K562 (cell line): ENCODE measurements at regions not wholly inside any gene's neighbourhood (a gene's known extent, or its start where the extent isn't known, plus 50 kb on each side); places are given as distances from the start of the nearest gene placed in this dataset.
A peak's percentile ranks its signal among the peaks of the same experiment; 100 is the strongest.

ENCODE experiments used
- ATAC-seq: fragments of 200-7000 bp; cut with Tn5 transposase; 3 replicates; pipeline ENCODE4 v1.9.1; 2020; ENCODE audit warnings: moderate library complexity
- BruUV-seq: library from RNA; stranded (reverse); fragments of 400-500 nt; replicated peaks from 2 replicates; lab custom pipeline; 2021; lab: Mats Ljungman, UMichigan
- CTCF ChIA-PET: fragments of 300-600 bp; formaldehyde crosslinking; extraction: SDS; loops from one replicate; lab custom pipeline; 2021; ENCODE audit warnings: low intra/inter-chr PET ratio; lab: Yijun Ruan, JAX
- POLR2A ChIA-PET: fragments of 300-600, 350-650 bp; sonication (Branson Sonifier 250); formaldehyde crosslinking; extraction: SDS; loops from one replicate; lab custom pipeline; 2021; ENCODE audit warnings: antibody characterized with exemption, inconsistent platforms; lab: Yijun Ruan, JAX
- DNase-seq, 4 experiments: peaks; one replicate each; pipeline versions ENCODE4 v3.0.0 to v3.0.0-alpha.2; 2011 to 2018; ENCODE audit warnings: low spot score in 3 of 4, mixed read lengths in 3 of 4; ENCODE audit errors: extremely low read depth in 1 of 4
- FAIRE-seq: peaks from 2 replicates; lab custom pipeline; 2011; peaks lifted over from hg19 to GRCh38; lab: Jason Lieb, UNC
- H2AFZ ChIP-seq: 2 replicates; pipeline ENCODE4 v1.6.0; 2011; ENCODE audit warnings: low read depth, low read length, control low read depth, inconsistent platforms
- H3K27ac ChIP-seq: fragments of 200-600 bp; 3 replicates; pipeline ENCODE4 v1.8.0; 2011; ENCODE audit warnings: low read depth, mild to moderate bottlenecking, control low read depth, inconsistent platforms, low read length, moderate library complexity, mixed read lengths; ENCODE audit errors: extremely low read depth
- H3K27me3 ChIP-seq, 2 experiments: fragments of 300-600 bp in 1 of 2; 2 replicates in 1 of 2; 3 replicates in 1 of 2; pipeline versions ENCODE4 v1.6.0 to v1.8.0; 2011; ENCODE audit warnings: inconsistent platforms in 2 of 2, low read length in 2 of 2, mild to moderate bottlenecking in 1 of 2, mixed read lengths in 1 of 2, moderate library complexity in 1 of 2; ENCODE audit not compliant: control insufficient read depth in 2 of 2, insufficient read depth in 2 of 2
- H3K36me3 ChIP-seq: fragments of 300-600 bp; 3 replicates; pipeline ENCODE4 v1.8.0; 2011; ENCODE audit warnings: mild to moderate bottlenecking, low read length, inconsistent platforms; ENCODE audit not compliant: control insufficient read depth, insufficient read depth
- H3K4me1 ChIP-seq, 2 experiments: fragments of 200-600 bp in 1 of 2; replicated peaks in 1 of 2; 2 replicates in 1 of 2; 3 replicates in 1 of 2; pipeline versions ENCODE4 v1.5.1 to v1.8.0; 2011; ENCODE audit warnings: inconsistent platforms in 2 of 2, low read length in 2 of 2, mild to moderate bottlenecking in 1 of 2, mixed read lengths in 1 of 2, moderate library complexity in 1 of 2; ENCODE audit not compliant: control insufficient read depth in 2 of 2, insufficient read depth in 2 of 2
- H3K4me2 ChIP-seq: 2 replicates; pipeline ENCODE4 v1.6.1; 2011; ENCODE audit warnings: low read length, control low read depth, inconsistent platforms, mixed read lengths; ENCODE audit not compliant: insufficient read depth
- H3K4me3 ChIP-seq: fragments of 200-600 bp; sonication (generic), shearing (Covaris generic); 2 replicates; pipeline ENCODE4 v1.5.1; 2016; ENCODE audit warnings: control low read depth, inconsistent platforms
- H3K79me2 ChIP-seq: fragments of 200-600 bp; 3 replicates; pipeline ENCODE4 v1.8.0; 2011; ENCODE audit warnings: low read length, inconsistent platforms; ENCODE audit not compliant: control insufficient read depth, insufficient read depth
- H3K9ac ChIP-seq, 2 experiments: 2 replicates each; pipeline versions ENCODE4 v1.6.0 to v1.6.1; 2011; ENCODE audit warnings: low read depth in 2 of 2, low read length in 2 of 2, control low read depth in 1 of 2, inconsistent platforms in 1 of 2, mild to moderate bottlenecking in 1 of 2, mixed read lengths in 1 of 2; ENCODE audit not compliant: insufficient read depth in 1 of 2
- H3K9me1 ChIP-seq: one replicate; pipeline ENCODE4 v1.6.0; 2011; ENCODE audit warnings: inconsistent platforms, mild to moderate bottlenecking, low read length, moderate library complexity; ENCODE audit not compliant: control insufficient read depth, insufficient read depth
- H3K9me3 ChIP-seq: replicated peaks from 2 replicates; pipeline ENCODE4 v1.5.1; 2011; ENCODE audit warnings: low read depth, low read length, inconsistent platforms; ENCODE audit not compliant: control insufficient read depth, insufficient read depth
- H4K20me1 ChIP-seq: replicated peaks from 2 replicates; pipeline ENCODE4 v1.6.1; 2011; ENCODE audit warnings: low read length, inconsistent platforms, mixed read lengths; ENCODE audit not compliant: control insufficient read depth, insufficient read depth
- HDGF ChIP-seq: fragments of 450-650 bp; IDR thresholded peaks from 2 replicates; pipeline ENCODE4 v1.6.1; 2016
- NR2F6 ChIP-seq: fragments of 450-650 bp; formaldehyde crosslinking; IDR thresholded peaks from 2 replicates; pipeline ENCODE4 v1.4.0; 2020; ENCODE audit warnings: mild to moderate bottlenecking
- RAD21 ChIP-seq, 2 experiments: fragments of 250-450 bp in 1 of 2; fragments of 450-650 bp in 1 of 2; sonication (Bioruptor Pico) in 1 of 2; formaldehyde crosslinking in 1 of 2; IDR thresholded peaks in 1 of 2; conservative IDR thresholded peaks in 1 of 2; 2 replicates each; pipeline versions ENCODE4 v1.4.0 to v1.8.0; 2020 to 2022; ENCODE audit warnings: mild to moderate bottlenecking in 2 of 2, moderate library complexity in 1 of 2
- SMC3 ChIP-seq: conservative IDR thresholded peaks from 2 replicates; pipeline ENCODE4 v1.6.1; 2011; ENCODE audit warnings: low read depth, low read length, improper control_type of control experiment; ENCODE audit not compliant: insufficient read depth
- WGBS: fragments of 100-300 bp; shearing (Covaris generic); methylation state at CpG from one replicate; pipeline ENCODE4 v1.1.6; 2016; ENCODE audit warnings: low coverage, mixed read lengths; ENCODE audit not compliant: insufficient coverage; ENCODE audit errors: missing lambda C conversion rate; 5-methylcytosine and 5-hydroxymethylcytosine counted together
- in situ Hi-C: fragments of 300-500 bp; cut with MboI; formaldehyde crosslinking; loops from 4 replicates; pipeline ENCODE4 v1.15.0; 2018; ENCODE audit warnings: inconsistent platforms, mixed read lengths
- intact Hi-C: fragments of 100-400 bp; cut with micrococcal nuclease; formaldehyde crosslinking; loops from 2 replicates; pipeline ENCODE4 v1.14.2; 2022
- TF ChIP-seq, protein P1 (sequence below): sonication (generic); formaldehyde crosslinking; IDR thresholded peaks from 2 replicates; pipeline ENCODE4 v1.8.0; 2022; ENCODE audit warnings: missing genetic modification reagents, mild to moderate bottlenecking, moderate library complexity, borderline replicate concordance
- TF ChIP-seq, protein P2 (sequence below), 2 experiments: fragments of 450-650 bp; formaldehyde crosslinking in 1 of 2; IDR thresholded peaks; 2 replicates each; pipeline versions ENCODE4 v1.4.0 to v1.6.1; 2014 to 2020; ENCODE audit warnings: mild to moderate bottlenecking in 2 of 2, borderline replicate concordance in 1 of 2, low read depth in 1 of 2
- TF ChIP-seq, protein P3 (sequence below), 3 experiments: IDR thresholded peaks in 2 of 3; conservative IDR thresholded peaks in 1 of 3; 2 replicates each; pipeline ENCODE4 v1.5.1; 2011 to 2012; ENCODE audit warnings: low read length in 3 of 3, mild to moderate bottlenecking in 3 of 3, control low read depth in 2 of 3, improper control_type of control experiment in 1 of 3, inconsistent platforms in 1 of 3, low read depth in 1 of 3, mixed read lengths in 1 of 3, moderate library complexity in 1 of 3; ENCODE audit not compliant: insufficient read depth in 2 of 3

DNA sequence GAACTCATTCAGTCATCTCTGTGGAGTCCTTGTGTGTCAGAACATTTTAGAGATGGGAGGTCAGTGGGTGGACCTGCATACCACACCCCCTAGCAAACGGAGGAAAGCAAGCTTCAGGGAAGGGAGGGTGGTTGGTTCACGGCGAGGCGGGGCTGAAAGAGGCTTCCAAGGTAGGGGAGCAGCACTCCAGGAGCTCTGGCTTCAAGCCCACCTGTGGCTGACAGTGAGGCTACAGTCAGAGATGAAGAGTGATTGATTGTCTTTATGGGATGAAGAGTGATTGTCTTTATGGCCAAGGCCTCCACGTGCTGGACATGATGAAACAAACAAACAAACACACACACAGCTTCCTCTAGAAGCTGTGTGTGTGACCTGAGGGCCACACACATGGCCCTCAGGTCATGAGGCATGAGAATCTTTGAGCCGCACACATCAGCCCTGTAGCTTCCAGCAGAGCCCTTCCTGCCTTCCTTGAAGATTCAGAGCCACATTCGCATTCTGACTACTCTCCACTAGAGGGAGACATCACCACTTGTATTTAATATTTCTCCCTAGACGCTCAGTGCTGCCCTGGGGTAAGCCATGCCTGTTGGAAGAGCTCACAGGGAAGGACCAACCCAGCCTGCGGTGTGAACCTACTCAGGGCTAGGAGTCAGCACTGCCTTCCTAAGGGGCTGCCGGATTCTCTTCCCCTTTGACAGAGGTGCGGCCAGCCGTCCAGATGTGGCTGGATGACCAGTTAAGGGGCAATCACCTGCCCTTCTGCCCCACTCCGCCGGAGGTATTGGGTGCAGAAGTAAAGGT lies 54.4 kb upstream of the KCNA1 start:
- in situ Hi-C loops (no loop called here), intact Hi-C loops (loop anchor here (5.0 kb wide), 1 partner anchor 227 kb away; no protein-coding TSS in a partner anchor)
- BruUV-seq, result no TSS peak
- 2% methylated on average over 9 of the region's 14 CpGs for WGBS
- DNase-seq, result peak; percentile 34 to 67 (median 41)
- Histone ChIP-seq H3K79me2 (no peaks in the 10 kb centered on the region), H3K9me3 (no peaks in the 10 kb centered on the region), H4K20me1 (0 out of 2 replicates have a peak, but pooled peaks cover 11% of the 10 kb centered on the region), H3K27ac (no peak overlapping the region), H3K4me1 (no peaks in the 10 kb centered on the region; a peak in 1 of 5 replicates), H3K4me3 (no peak overlapping the region), H2AFZ (no peak overlapping the region), H3K4me2 (no peak overlapping the region), H3K9ac (no peak overlapping the region), H3K9me1 (no peaks in the 10 kb centered on the region), H3K36me3 (no peaks in the 10 kb centered on the region), H3K27me3 (peaks cover 0 to 22% of the 10 kb centered on the region in 2 experiments; a peak in 2 of 5 replicates)
- peak; percentile 65 for FAIRE-seq
- ChIA-PET POLR2A (interaction anchor here (0.7 kb wide), 1 partner anchor 980 kb away, joined by 4 read pairs; no protein-coding TSS in a partner anchor), CTCF (interaction anchor here (0.7 kb wide), 1 partner anchor 148 kb away, joined by 3 read pairs; no protein-coding TSS in a partner anchor)
- TF ChIP-seq SMC3, result peak; percentile 39; the same call in 1 of the 2 replicates
- TF ChIP-seq, protein P1, sequence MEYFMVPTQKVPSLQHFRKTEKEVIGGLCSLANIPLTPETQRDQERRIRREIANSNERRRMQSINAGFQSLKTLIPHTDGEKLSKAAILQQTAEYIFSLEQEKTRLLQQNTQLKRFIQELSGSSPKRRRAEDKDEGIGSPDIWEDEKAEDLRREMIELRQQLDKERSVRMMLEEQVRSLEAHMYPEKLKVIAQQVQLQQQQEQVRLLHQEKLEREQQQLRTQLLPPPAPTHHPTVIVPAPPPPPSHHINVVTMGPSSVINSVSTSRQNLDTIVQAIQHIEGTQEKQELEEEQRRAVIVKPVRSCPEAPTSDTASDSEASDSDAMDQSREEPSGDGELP, result no peak
- TF ChIP-seq, protein P2, sequence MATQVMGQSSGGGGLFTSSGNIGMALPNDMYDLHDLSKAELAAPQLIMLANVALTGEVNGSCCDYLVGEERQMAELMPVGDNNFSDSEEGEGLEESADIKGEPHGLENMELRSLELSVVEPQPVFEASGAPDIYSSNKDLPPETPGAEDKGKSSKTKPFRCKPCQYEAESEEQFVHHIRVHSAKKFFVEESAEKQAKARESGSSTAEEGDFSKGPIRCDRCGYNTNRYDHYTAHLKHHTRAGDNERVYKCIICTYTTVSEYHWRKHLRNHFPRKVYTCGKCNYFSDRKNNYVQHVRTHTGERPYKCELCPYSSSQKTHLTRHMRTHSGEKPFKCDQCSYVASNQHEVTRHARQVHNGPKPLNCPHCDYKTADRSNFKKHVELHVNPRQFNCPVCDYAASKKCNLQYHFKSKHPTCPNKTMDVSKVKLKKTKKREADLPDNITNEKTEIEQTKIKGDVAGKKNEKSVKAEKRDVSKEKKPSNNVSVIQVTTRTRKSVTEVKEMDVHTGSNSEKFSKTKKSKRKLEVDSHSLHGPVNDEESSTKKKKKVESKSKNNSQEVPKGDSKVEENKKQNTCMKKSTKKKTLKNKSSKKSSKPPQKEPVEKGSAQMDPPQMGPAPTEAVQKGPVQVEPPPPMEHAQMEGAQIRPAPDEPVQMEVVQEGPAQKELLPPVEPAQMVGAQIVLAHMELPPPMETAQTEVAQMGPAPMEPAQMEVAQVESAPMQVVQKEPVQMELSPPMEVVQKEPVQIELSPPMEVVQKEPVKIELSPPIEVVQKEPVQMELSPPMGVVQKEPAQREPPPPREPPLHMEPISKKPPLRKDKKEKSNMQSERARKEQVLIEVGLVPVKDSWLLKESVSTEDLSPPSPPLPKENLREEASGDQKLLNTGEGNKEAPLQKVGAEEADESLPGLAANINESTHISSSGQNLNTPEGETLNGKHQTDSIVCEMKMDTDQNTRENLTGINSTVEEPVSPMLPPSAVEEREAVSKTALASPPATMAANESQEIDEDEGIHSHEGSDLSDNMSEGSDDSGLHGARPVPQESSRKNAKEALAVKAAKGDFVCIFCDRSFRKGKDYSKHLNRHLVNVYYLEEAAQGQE (IDR thresholded peaks at IDR 0.05; ENCODE audit: borderline replicate concordance), result peak; percentile 39; the same call in 1 of the 2 replicates
- TF ChIP-seq, protein P2 (CRISPR knock-in tag; IDR thresholded peaks at IDR 0.05; ENCODE audit: low read depth), result no peak
- peak in 1 of 2 experiments; percentile 53; a peak in 3 of 4 replicates for TF ChIP-seq RAD21 (CRISPR knock-in tag; conservative IDR thresholded peaks at IDR 0.05 in 1 of 2, IDR thresholded peaks at IDR 0.05 in 1 of 2)
- no peak for TF ChIP-seq NR2F6 (CRISPR knock-in tag)
- TF ChIP-seq, protein P3, sequence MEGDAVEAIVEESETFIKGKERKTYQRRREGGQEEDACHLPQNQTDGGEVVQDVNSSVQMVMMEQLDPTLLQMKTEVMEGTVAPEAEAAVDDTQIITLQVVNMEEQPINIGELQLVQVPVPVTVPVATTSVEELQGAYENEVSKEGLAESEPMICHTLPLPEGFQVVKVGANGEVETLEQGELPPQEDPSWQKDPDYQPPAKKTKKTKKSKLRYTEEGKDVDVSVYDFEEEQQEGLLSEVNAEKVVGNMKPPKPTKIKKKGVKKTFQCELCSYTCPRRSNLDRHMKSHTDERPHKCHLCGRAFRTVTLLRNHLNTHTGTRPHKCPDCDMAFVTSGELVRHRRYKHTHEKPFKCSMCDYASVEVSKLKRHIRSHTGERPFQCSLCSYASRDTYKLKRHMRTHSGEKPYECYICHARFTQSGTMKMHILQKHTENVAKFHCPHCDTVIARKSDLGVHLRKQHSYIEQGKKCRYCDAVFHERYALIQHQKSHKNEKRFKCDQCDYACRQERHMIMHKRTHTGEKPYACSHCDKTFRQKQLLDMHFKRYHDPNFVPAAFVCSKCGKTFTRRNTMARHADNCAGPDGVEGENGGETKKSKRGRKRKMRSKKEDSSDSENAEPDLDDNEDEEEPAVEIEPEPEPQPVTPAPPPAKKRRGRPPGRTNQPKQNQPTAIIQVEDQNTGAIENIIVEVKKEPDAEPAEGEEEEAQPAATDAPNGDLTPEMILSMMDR (IDR thresholded peaks at IDR 0.05 in 2 of 3, conservative IDR thresholded peaks at IDR 0.05 in 1 of 3; ENCODE audit: insufficient read depth in 2 of 3, low read depth in 1 of 3, low read length in 3 of 3), result peak; percentile 56 to 67 (median 60); a peak in 5 of 6 replicates
- no peak for TF ChIP-seq HDGF
- ATAC-seq, result peak; percentile 89
